Fibroblast of pulmonary artery (primary cell): ENCODE measurements at regions not wholly inside any gene's neighbourhood (a gene's known extent, or its start where the extent isn't known, plus 50 kb on each side); places are given as distances from the start of the nearest gene placed in this dataset.
"Not testable (repeated sequence)": the region's sequence is repeated elsewhere in the genome, so short reads cannot be mapped to it uniquely, and the experiment has no call there.

Source experiments
- DNase-seq: peaks from one replicate; pipeline ENCODE4 v3.0.0-alpha.2; 2010; ENCODE audit warnings: low read depth
- H3K4me3 ChIP-seq: replicated peaks from 2 replicates; pipeline ENCODE4 v1.5.1; 2011; ENCODE audit warnings: low read depth, mild to moderate bottlenecking, control low read depth, low read length, moderate library complexity
- TF ChIP-seq, protein P1 (sequence below): IDR thresholded peaks from 2 replicates; pipeline ENCODE4 v1.5.1; 2011; ENCODE audit warnings: mild to moderate bottlenecking, control low read depth, low read length, inconsistent platforms; ENCODE audit errors: missing control alignments

DNA sequence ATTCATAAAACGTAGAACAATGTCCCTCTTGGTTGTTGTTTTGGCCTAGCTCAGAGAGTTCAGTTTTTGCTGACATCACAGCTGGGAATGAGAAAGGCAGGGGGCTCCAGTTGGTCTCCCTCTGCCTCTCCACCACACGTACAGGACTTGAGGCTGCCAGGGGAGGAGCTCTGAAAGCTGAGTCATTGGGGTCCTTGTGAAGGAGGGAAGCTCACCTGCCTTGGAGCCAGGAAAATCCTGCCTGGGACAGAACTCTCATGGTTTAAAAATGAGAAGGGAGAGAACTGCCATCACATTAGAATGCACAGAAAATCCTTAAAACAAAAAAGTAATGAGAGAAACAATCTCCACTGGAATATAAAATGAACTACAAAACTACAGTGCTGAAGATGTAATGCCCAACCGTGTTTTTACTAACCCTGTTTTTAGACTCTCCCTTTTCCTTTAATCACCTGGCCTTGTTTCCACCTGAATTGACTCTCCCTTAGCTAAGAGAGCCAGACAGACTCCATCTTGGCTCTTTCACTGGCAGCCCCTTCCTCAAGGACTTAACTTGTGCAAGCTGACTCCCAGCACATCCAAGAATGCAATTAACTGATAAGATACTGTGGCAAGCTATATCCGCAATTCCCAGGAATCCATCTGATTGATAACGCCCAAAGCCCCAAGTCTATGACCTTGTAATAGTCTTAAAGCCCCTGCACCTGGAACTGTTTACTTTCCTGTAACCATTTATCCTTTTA, 58.6 kb upstream of the TARP start:
- DNase-seq, H3K4me3 ChIP-seq: not testable (repeated sequence)

DNA sequence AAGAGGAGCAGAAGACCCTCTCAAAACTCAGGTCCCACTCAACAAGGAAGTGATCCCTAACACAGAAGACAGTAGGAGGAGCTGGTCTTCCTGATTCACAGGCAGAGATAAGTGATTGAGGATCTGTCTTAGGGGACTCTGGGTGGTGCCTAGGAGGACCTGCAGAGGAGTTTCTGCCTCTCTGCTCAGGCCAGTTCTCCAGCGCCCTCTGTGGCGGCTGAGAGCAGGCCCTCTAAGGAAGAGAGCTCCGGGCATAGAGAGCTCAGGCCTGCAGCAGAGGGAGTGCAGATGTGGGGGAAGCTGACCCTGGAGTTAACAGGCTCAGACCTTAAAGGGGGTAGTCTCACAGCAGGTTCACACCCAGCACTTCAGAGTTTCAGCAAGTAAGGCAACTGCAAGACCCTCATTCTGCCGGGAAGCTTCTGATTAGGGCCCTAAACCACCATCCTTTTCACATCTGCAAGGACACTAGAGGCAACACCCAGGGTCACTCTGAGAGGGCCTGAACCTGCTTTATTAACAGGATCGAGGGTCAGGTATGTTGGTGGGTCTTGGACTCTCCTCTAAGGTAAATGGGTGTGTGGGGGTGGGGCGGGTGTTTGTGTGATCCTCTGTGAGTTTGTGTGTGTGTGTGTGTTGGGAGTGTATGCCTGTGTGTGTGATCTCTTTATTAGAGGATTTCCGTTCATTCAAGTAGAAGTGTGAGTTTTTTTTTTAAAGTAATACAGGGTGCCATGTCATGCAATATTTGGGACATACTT, 57.6 kb upstream of the TARP start:
- no peak overlapping the region for H3K4me3 ChIP-seq

DNA sequence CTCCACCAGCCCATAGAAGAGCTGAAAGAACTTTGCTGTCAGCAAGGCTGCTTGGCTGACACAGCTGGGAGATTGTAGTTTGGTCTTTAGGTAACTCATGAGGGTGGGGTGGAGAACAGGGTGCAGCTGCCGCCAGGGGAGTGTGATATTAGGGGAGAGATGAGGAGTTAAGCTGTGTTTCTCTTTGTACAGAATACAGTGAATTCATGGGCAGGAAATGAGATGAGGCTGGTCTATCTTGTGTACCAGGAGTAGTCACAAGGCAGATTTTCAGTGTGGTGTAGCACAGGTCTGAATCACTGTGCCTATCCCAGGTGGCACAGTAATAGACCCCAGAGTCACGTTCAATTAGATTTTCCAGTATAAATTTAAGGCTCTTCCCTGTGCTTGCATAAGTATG, 56.6 kb upstream of the TARP start:
- no peak overlapping the region for H3K4me3 ChIP-seq
- DNase-seq, result no peak
- TF ChIP-seq, protein P1, sequence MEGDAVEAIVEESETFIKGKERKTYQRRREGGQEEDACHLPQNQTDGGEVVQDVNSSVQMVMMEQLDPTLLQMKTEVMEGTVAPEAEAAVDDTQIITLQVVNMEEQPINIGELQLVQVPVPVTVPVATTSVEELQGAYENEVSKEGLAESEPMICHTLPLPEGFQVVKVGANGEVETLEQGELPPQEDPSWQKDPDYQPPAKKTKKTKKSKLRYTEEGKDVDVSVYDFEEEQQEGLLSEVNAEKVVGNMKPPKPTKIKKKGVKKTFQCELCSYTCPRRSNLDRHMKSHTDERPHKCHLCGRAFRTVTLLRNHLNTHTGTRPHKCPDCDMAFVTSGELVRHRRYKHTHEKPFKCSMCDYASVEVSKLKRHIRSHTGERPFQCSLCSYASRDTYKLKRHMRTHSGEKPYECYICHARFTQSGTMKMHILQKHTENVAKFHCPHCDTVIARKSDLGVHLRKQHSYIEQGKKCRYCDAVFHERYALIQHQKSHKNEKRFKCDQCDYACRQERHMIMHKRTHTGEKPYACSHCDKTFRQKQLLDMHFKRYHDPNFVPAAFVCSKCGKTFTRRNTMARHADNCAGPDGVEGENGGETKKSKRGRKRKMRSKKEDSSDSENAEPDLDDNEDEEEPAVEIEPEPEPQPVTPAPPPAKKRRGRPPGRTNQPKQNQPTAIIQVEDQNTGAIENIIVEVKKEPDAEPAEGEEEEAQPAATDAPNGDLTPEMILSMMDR, result no peak

More for the DNA sequence above, 57.6 kb upstream of the TARP start:
- TF ChIP-seq, protein P1, result peak; percentile 2
- no peak for DNase-seq

DNA sequence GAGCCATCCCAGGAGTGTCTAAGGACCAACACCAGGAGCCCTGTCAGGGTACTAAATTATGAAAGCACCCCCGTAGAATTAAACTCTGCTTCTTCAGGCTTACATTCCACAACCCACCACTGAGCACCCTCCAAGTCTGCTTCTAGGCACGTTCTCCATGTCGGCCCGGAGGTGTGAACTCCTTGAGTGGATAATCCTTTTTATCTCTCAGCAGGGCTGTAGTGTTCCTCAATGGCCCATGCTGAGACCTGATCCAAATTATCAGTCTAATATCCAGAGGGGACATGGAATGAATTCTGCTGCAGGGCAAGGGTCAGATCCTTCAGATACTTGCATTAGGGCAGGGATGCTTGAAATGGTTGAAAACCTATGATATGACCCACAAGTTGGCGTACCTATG, 55.9 kb upstream of the TARP start:
- no peak for DNase-seq
- H3K4me3 ChIP-seq, result no peak overlapping the region
- TF ChIP-seq, protein P1, result no peak

DNA sequence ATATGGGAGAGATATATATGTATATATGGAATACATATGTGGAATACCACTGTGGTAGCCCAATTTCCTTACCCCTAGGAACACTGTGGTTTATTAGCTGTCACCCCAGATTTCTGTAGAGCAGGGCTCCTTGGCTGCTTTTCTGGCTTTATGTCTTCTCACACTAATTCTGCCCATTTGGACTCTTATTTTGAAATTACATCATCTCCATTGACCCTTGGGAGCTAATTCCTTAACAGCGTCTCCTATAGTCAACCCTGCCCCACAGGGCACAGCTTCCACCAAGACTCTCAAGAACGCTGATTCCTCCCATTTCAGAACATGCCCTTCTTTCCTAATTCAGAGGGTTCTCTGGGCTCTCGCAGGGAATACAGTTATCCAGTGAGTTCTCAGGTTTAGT, 55.4 kb upstream of the TARP start:
- H3K4me3 ChIP-seq, result no peak overlapping the region
- TF ChIP-seq, protein P1, result no peak
- no peak for DNase-seq

DNA sequence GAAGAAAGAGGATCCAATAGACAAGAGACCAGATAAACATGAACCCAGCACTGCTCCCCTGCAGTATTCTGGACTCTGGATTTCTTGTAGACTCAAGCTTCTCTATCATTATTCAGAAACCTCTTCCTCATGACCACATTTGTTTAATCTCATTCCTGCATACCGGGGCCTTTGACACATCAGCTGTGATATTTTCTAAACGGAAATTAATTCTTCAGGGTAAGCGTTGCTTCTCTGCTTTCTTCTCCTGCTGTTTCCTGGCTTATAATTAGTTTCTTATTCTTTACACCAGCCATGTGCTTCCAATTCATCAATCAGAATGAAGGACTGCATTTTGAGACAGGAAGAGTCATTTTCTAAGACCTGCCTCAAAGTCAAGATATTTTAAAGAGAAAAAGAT, 54.2 kb upstream of the TARP start:
- TF ChIP-seq, protein P1, result no peak
- H3K4me3 ChIP-seq, result no peak overlapping the region
- no peak for DNase-seq
